Uterus (tissue), 3 donors: ENCODE measurements at regions not wholly inside any gene's neighbourhood (a gene's known extent, or its start where the extent isn't known, plus 50 kb on each side); places are given as distances from the start of the nearest gene placed in this dataset.

Experiments
- DNase-seq, 2 donors: peaks; one replicate each; pipeline ENCODE4 v3.0.0-alpha.2; 2019 to 2020
- H3K27ac ChIP-seq, 2 donors: fragments of 200-600 bp; sonication (generic); 1 replicate in 1 of 2; 2 replicates in 1 of 2; pipeline ENCODE4 v1.5.1; 2016 to 2018
- H3K27me3 ChIP-seq, 2 donors: fragments of 200-600 bp; sonication (generic); one replicate each; pipeline ENCODE4 v1.5.1; 2018 to 2019; ENCODE audit warnings: control low read depth in 1 of 2
- H3K36me3 ChIP-seq, 2 donors: fragments of 200-600 bp; sonication (generic); one replicate each; pipeline ENCODE4 v1.5.1; 2019; ENCODE audit warnings: control low read depth in 1 of 2
- H3K4me1 ChIP-seq, 2 donors: fragments of 200-600 bp; sonication (generic); one replicate each; pipeline ENCODE4 v1.5.1; 2018 to 2019; ENCODE audit warnings: control low read depth in 1 of 2
- H3K4me3 ChIP-seq, 2 donors: fragments of 200-600 bp; sonication (generic); 1 replicate in 1 of 2; 2 replicates in 1 of 2; pipeline ENCODE4 v1.5.1; 2018 to 2019; ENCODE audit warnings: mild to moderate bottlenecking in 1 of 2
- H3K9me3 ChIP-seq, 2 donors: fragments of 200-600 bp; sonication (generic); one replicate each; pipeline ENCODE4 v1.5.1; 2019; ENCODE audit warnings: control low read depth in 1 of 2
- CTCF ChIP-seq, 4 experiments: fragments of 200-600 bp in 2 of 4; fragments of 450-650 bp in 2 of 4; sonication (generic) in 2 of 4; IDR thresholded peaks; one replicate each; pipeline ENCODE4 v1.5.1; 2016 to 2019; ENCODE audit warnings: antibody characterized with exemption in 4 of 4, mild to moderate bottlenecking in 2 of 4, moderate library complexity in 1 of 4
- POLR2A ChIP-seq, 2 donors: fragments of 450-650 bp; IDR thresholded peaks; one replicate each; pipeline ENCODE4 v1.6.1; 2016; ENCODE audit warnings: antibody characterized with exemption in 2 of 2, mild to moderate bottlenecking in 1 of 2, moderate library complexity in 1 of 2
- intact Hi-C: fragments of 100-400 bp; cut with DNase I; formaldehyde crosslinking; loops from one replicate; pipeline ENCODE4 v1.15.1; 2023; ENCODE audit warnings: low total_unique reads
- donor health status: DM: yes; HTN: yes; CAD: no.

GRCh38 chr2:199216253-199216652, 241.5 kb downstream of the SATB2 start:
- DNase-seq, result no peak
- Histone ChIP-seq H3K4me3 (no peak overlapping the region), H3K27ac (no peak overlapping the region), H3K9me3 (no peaks in the 10 kb centered on the region), H3K36me3 (no peaks in the 10 kb centered on the region), H3K27me3 (no peaks in the 10 kb centered on the region), H3K4me1 (no peaks in the 10 kb centered on the region)
- intact Hi-C loops, result no loop called here
- TF ChIP-seq POLR2A (IDR thresholded peaks at IDR 0.05) (no peak), CTCF (IDR thresholded peaks at IDR 0.05) (no peak)

GRCh38 chr2:199207011-199207410, 250.7 kb downstream of the SATB2 start:
- Histone ChIP-seq H3K4me3 (no peak overlapping the region), H3K4me1 (no peaks in the 10 kb centered on the region), H3K27ac (no peak overlapping the region), H3K9me3 (no peaks in the 10 kb centered on the region), H3K36me3 (no peaks in the 10 kb centered on the region), H3K27me3 (no peaks in the 10 kb centered on the region)
- no peak for TF ChIP-seq CTCF (IDR thresholded peaks at IDR 0.05)
- TF ChIP-seq POLR2A (IDR thresholded peaks at IDR 0.05), result no peak
- intact Hi-C loops, result no loop called here
- no peak for DNase-seq

- Histone ChIP-seq H3K9me3 (no peaks in the 10 kb centered on the region), H3K4me3 (no peak overlapping the region), H3K36me3 (no peaks in the 10 kb centered on the region), H3K4me1 (no peaks in the 10 kb centered on the region), H3K27ac (no peak overlapping the region), H3K27me3 (no peaks in the 10 kb centered on the region)
- DNase-seq, result no peak
- no peak for TF ChIP-seq POLR2A (IDR thresholded peaks at IDR 0.05)
- TF ChIP-seq CTCF (IDR thresholded peaks at IDR 0.05), result no peak
- intact Hi-C loops, result no loop called here
These were observed 251.2 kb downstream of the SATB2 start for GRCh38 chr2:199206536-199206935.

GRCh38 chr2:199202964-199203363, 254.8 kb downstream of the SATB2 start:
- Histone ChIP-seq H3K9me3 (no peaks in the 10 kb centered on the region), H3K27ac (no peak overlapping the region), H3K4me3 (no peak overlapping the region), H3K27me3 (no peaks in the 10 kb centered on the region), H3K36me3 (no peaks in the 10 kb centered on the region), H3K4me1 (no peaks in the 10 kb centered on the region)
- intact Hi-C loops, result no loop called here
- TF ChIP-seq POLR2A (IDR thresholded peaks at IDR 0.05) (no peak), CTCF (IDR thresholded peaks at IDR 0.05) (no peak)
- no peak for DNase-seq

GRCh38 chr2:199201539-199201938, 256.2 kb downstream of the SATB2 start:
- intact Hi-C loops, result no loop called here
- no peak for DNase-seq
- H3K27ac ChIP-seq, result no peak overlapping the region

More at GRCh38 chr2:199201539-199201938, 256.2 kb downstream of the SATB2 start:
- TF ChIP-seq CTCF (IDR thresholded peaks at IDR 0.05) (no peak), POLR2A (IDR thresholded peaks at IDR 0.05) (no peak)
- no peaks in the 10 kb centered on the region for H3K9me3 ChIP-seq
- peaks cover 0 to under 1% of the 10 kb centered on the region in 2 donors for H3K4me1 ChIP-seq
- no peaks in the 10 kb centered on the region for H3K27me3 ChIP-seq
- no peaks in the 10 kb centered on the region for H3K36me3 ChIP-seq
- H3K4me3 ChIP-seq, result no peak overlapping the region
